HUES48 (cell line): ENCODE measurements at regions not wholly inside any gene's neighbourhood (a gene's known extent, or its start where the extent isn't known, plus 50 kb on each side); places are given as distances from the start of the nearest gene placed in this dataset.

Experiments used
- H3K27ac ChIP-seq: one replicate; pipeline ENCODE4 v1.7.0; 2013; ENCODE audit warnings: low read depth, low read length, inconsistent platforms
- H3K27me3 ChIP-seq: 2 replicates; pipeline ENCODE4 v1.6.1; 2013; ENCODE audit warnings: mild to moderate bottlenecking, low read length; ENCODE audit not compliant: control insufficient read depth, insufficient read depth
- H3K36me3 ChIP-seq: 2 replicates; pipeline ENCODE4 v1.6.1; 2013; ENCODE audit warnings: low read length; ENCODE audit not compliant: control insufficient read depth, insufficient read depth
- H3K4me1 ChIP-seq: 2 replicates; pipeline ENCODE4 v1.6.1; 2013; ENCODE audit warnings: mild to moderate bottlenecking, low read length; ENCODE audit not compliant: control insufficient read depth, insufficient read depth
- H3K4me3 ChIP-seq: 2 replicates; pipeline ENCODE4 v1.5.1; 2013; ENCODE audit warnings: mild to moderate bottlenecking, low read depth, low read length
- H3K9ac ChIP-seq: 2 replicates; pipeline ENCODE4 v1.6.1; 2013; ENCODE audit warnings: mild to moderate bottlenecking, low read depth, low read length, moderate library complexity
- H3K9me3 ChIP-seq: 2 replicates; pipeline ENCODE4 v1.6.1; 2013; ENCODE audit warnings: low read length; ENCODE audit not compliant: control insufficient read depth, insufficient read depth

DNA sequence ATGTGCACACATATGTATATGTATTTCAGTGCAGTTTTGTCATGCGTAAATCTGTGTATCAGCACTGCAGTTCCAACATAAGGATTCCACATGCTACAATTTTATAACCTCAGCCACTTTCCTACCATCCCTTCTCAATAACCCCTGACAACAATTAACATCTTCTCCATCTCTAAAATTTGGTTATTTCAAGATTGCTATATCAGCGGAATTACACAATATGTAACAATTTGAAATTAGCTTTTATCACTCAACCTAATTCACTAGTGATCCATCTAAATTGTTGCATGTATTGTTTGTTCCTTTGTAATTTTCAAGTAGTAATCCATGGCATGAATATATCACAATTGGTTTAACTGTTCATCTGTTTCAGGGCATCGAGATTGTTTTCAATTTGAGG lies 511.3 kb downstream of the HAO1 start:
- H3K27me3 ChIP-seq, result no peaks in the 10 kb centered on the region
- no peak overlapping the region for H3K27ac ChIP-seq

GRCh38 chr20:7432612-7433011 lies 507.6 kb downstream of the HAO1 start:
- no peaks in the 10 kb centered on the region for H3K36me3 ChIP-seq

More for the DNA sequence above, 511.3 kb downstream of the HAO1 start:
- Histone ChIP-seq H3K36me3 (no peaks in the 10 kb centered on the region), H3K4me1 (no peaks in the 10 kb centered on the region), H3K9ac (no peak overlapping the region), H3K4me3 (no peak overlapping the region), H3K9me3 (no peaks in the 10 kb centered on the region)

GRCh38 chr20:7437311-7437710 lies 502.9 kb downstream of the HAO1 start:
- Histone ChIP-seq H3K9ac (no peak overlapping the region), H3K9me3 (no peaks in the 10 kb centered on the region), H3K4me3 (no peak overlapping the region), H3K27ac (no peak overlapping the region), H3K27me3 (no peaks in the 10 kb centered on the region), H3K36me3 (no peaks in the 10 kb centered on the region), H3K4me1 (no peaks in the 10 kb centered on the region)

More at GRCh38 chr20:7432612-7433011, 507.6 kb downstream of the HAO1 start:
- H3K27ac ChIP-seq, result no peak overlapping the region
- H3K4me3 ChIP-seq, result no peak overlapping the region
- no peaks in the 10 kb centered on the region for H3K9me3 ChIP-seq
- no peak overlapping the region for H3K9ac ChIP-seq
- no peaks in the 10 kb centered on the region for H3K27me3 ChIP-seq
- no peaks in the 10 kb centered on the region for H3K4me1 ChIP-seq

GRCh38 chr20:7449269-7449668 lies 491.0 kb downstream of the HAO1 start:
- no peaks in the 10 kb centered on the region for H3K4me1 ChIP-seq
- no peaks in the 10 kb centered on the region for H3K36me3 ChIP-seq
- H3K9ac ChIP-seq, result no peak overlapping the region
- no peaks in the 10 kb centered on the region for H3K27me3 ChIP-seq
- H3K9me3 ChIP-seq, result no peaks in the 10 kb centered on the region
- no peak overlapping the region for H3K27ac ChIP-seq
- no peak overlapping the region for H3K4me3 ChIP-seq

DNA sequence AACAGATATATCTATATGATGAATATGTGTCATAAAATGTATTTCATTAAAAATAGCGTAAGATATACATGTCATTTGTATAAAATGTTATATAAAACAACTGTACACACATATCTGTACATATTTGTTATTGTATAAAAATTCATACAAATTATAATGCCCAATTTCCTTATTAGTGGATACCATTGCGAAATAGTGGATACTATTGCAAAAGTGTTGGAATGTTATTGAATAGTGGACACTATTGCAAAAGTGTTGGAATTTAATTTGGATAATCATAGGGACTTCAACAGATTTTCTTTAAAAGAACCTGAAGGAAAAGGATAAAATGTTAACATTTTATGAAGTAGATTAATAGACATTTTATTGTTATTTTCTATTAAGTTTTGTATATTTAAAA lies 487.4 kb downstream of the HAO1 start:
- Histone ChIP-seq H3K9ac (no peak overlapping the region), H3K9me3 (no peaks in the 10 kb centered on the region), H3K4me3 (no peak overlapping the region), H3K4me1 (no peaks in the 10 kb centered on the region), H3K27me3 (no peaks in the 10 kb centered on the region), H3K27ac (no peak overlapping the region), H3K36me3 (no peaks in the 10 kb centered on the region)

DNA sequence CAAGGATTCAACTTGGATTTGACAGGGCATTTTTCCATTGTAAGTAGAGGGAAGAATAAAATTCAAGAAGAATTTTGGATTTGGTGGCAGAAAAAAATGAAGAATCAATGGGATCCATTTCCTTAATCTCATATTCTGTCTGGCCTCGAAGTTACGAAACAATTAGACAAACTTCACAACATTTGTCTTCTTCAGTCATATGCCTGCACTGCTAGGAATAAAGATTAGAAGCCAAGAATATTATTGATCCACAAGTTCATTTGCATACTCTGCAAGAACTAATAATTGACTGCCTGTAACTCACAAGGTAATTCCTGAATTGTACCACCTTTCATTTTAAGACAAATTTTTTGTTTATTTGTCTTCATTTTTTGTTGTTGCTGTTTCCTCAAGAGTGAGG lies 486.2 kb downstream of the HAO1 start:
- no peak overlapping the region for H3K9ac ChIP-seq
- no peaks in the 10 kb centered on the region for H3K9me3 ChIP-seq
- H3K27me3 ChIP-seq, result no peaks in the 10 kb centered on the region
- H3K36me3 ChIP-seq, result no peaks in the 10 kb centered on the region
- H3K4me3 ChIP-seq, result no peak overlapping the region
- H3K4me1 ChIP-seq, result no peaks in the 10 kb centered on the region
- no peak overlapping the region for H3K27ac ChIP-seq

DNA sequence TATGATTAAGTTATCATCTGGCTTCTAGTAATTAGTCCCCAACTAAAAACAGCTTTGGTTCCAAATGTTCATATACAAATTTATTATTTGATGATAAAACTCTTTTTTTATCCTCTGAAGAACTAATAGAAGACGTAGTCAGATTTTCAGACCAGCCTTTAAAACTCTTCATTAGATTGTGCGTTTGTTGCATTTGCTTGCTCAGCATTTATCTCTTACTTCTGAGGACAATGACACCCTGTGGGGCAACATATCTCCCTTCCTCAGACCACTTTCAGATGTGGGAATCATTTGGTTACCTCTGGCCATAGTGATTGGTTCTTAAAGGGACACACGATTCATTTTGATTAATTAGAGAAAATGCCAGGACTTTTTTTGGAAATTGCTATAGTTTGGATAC lies 481.8 kb downstream of the HAO1 start:
- Histone ChIP-seq H3K9ac (no peak overlapping the region), H3K4me3 (no peak overlapping the region), H3K27me3 (no peaks in the 10 kb centered on the region), H3K4me1 (no peaks in the 10 kb centered on the region), H3K27ac (no peak overlapping the region), H3K36me3 (no peaks in the 10 kb centered on the region), H3K9me3 (no peaks in the 10 kb centered on the region)

DNA sequence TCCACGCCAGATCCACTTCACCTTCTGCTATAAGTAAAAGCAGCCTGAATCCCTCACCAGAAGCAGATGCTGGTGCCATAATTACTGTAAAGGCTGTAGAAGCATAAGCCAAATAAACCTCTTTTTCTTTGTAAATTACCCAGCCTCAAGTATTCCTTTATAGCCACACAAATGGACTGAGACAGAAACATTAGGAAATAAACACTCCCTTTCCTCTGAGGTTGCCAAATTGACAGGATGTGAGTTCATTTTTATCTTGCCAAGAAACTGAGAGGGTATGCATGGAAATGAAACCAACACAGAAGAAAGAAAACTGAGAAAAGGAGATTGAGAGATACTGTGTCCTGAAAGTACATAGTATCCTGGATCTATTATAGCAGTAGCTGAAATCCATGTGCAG lies 481.2 kb downstream of the HAO1 start:
- Histone ChIP-seq H3K27me3 (no peaks in the 10 kb centered on the region), H3K36me3 (no peaks in the 10 kb centered on the region), H3K4me3 (no peak overlapping the region), H3K9ac (no peak overlapping the region), H3K27ac (no peak overlapping the region), H3K4me1 (no peaks in the 10 kb centered on the region), H3K9me3 (no peaks in the 10 kb centered on the region)

DNA sequence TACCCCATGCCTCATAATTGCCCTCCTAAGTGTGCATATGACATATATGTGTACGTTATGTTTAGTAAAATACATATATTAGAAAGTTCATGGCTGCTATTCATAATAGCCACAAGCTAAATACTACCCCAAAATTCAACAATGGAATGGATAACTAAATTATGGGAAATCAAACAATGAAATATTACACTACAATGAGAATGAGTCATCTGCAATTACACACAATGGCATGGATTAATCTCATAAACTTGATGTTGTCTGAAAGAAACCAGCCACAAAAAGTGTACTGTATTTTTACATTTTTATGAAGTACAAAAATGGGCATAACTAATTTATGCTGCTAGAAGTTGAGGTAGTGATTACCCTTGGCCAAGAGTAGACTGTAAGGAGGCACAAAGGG lies 477.0 kb downstream of the HAO1 start:
- Histone ChIP-seq H3K27me3 (no peaks in the 10 kb centered on the region), H3K27ac (no peak overlapping the region)

DNA sequence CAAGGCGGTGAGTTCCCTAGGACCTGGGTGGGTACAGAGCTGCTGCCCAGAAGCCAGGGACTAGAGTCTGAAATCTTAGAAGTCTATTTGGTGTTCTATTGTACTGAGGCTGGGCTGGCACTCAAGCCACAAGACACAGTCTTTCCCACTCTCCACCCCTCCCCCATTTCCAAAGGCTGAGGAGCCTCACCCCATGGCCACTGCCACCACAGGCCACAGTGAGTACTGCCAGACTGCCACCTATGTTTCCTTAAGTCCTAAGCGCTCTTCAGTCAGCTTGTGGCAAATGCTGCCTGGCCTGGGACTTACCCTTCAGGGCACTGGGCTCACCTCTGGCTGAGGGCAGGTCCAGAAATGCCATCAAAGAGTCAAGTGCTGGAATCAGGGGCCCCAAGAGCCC lies 469.3 kb downstream of the HAO1 start:
- H3K27ac ChIP-seq, result no peak overlapping the region
- H3K4me3 ChIP-seq, result no peak overlapping the region
- H3K4me1 ChIP-seq, result 0 out of 2 replicates have a peak, but pooled peaks cover 5% of the 10 kb centered on the region
- H3K9ac ChIP-seq, result no peak overlapping the region
- no peaks in the 10 kb centered on the region for H3K36me3 ChIP-seq
- H3K9me3 ChIP-seq, result no peaks in the 10 kb centered on the region
- no peaks in the 10 kb centered on the region for H3K27me3 ChIP-seq

More for the DNA sequence above, 477.0 kb downstream of the HAO1 start:
- Histone ChIP-seq H3K36me3 (no peaks in the 10 kb centered on the region), H3K4me3 (no peak overlapping the region), H3K4me1 (no peaks in the 10 kb centered on the region), H3K9ac (no peak overlapping the region), H3K9me3 (no peaks in the 10 kb centered on the region)

DNA sequence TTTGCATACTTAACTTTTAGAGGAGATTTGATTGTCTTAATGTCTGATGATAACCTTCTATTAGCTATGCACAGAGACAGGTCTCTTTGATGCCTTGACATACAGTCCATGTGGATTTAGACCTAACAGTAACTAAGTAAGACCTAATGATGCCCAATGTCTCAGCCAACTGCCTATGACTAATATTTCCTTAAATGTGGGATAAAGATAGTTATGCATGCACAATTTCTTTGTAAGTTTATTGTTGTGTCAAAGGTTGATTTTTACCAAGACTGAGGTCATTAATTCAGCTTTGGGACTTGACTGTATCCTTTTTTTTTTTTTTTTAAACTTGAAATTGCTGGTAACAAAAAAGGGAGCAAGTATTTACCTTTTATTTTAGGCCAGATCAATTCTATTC lies 450.0 kb downstream of the HAO1 start:
- Histone ChIP-seq H3K4me3 (no peak overlapping the region), H3K27ac (no peak overlapping the region), H3K4me1 (peaks cover 10% of the 10 kb centered on the region), H3K9ac (no peak overlapping the region), H3K27me3 (no peaks in the 10 kb centered on the region), H3K36me3 (no peaks in the 10 kb centered on the region), H3K9me3 (no peaks in the 10 kb centered on the region)

GRCh38 chr20:7492257-7492656 lies 448.0 kb downstream of the HAO1 start:
- Histone ChIP-seq H3K27ac (no peak overlapping the region), H3K9ac (no peak overlapping the region), H3K4me1 (peaks cover 10% of the 10 kb centered on the region), H3K27me3 (no peaks in the 10 kb centered on the region), H3K4me3 (no peak overlapping the region), H3K36me3 (no peaks in the 10 kb centered on the region), H3K9me3 (no peaks in the 10 kb centered on the region)
